NOMO-1 (cell line): ENCODE measurements at regions not wholly inside any gene's neighbourhood (a gene's known extent, or its start where the extent isn't known, plus 50 kb on each side); places are given as distances from the start of the nearest gene placed in this dataset.

Experiments used
- DNase-seq, 2 experiments: peaks; one replicate each; lab custom pipeline; 2025; ENCODE audit not compliant: unreplicated experiment in 2 of 2; lab: John Stamatoyannopoulos, UW

DNA sequence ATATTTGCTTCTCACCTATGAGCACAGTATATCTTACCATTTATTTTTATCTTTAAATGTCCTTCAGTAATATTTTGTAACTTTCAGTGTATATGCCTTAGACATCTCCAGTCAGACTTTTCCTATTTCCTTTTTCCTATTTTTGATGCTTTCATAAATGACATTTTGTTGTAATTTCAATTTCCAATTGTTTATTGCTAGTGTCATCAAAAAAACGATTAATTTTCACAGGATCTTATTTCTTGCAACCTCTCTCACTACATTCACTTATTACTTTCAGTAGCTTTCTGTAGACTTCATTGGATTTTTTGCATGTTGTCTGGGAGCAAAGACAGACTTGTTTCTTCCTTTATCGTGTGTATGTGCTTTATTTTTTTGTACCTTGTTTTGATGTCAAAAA is 602.4 kb downstream of the AJAP1 start:
- DNase-seq, result no peak

GRCh38 chr1:5254975-5255374 is 600.6 kb downstream of the AJAP1 start:
- DNase-seq, result no peak

DNA sequence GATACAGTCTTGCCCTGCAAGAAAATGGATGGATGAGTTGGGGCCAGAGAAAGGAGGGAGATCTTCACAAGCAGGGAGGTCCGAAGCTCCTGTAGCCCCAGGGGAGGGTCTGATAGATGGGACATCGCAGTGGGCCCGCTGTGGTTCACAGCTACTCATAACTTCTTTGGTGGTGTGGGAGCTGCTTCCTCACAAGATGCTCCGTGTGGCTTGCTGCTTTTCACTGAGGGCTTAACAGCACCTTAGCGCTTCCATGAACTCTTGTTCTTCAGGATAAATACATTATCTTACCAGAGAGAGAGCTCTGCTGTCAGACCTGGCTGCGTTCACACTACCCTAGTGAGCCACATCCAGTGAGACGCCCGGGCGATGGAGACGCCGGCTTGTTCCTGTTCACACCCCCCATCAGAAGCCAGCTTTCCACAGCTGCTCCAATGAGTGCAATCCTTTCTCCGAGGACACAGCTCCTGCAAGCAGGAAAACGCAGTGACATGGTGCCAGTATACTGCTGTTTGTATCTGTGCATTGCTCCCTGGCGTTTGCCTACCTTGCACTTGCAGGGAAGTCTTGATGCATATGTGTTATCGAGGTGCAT is 599.8 kb downstream of the AJAP1 start:
- DNase-seq, result no peak

GRCh38 chr1:5253036-5253435 is 598.6 kb downstream of the AJAP1 start:
- no peak for DNase-seq

GRCh38 chr1:5250336-5250735 is 595.9 kb downstream of the AJAP1 start:
- DNase-seq, result no peak

DNA sequence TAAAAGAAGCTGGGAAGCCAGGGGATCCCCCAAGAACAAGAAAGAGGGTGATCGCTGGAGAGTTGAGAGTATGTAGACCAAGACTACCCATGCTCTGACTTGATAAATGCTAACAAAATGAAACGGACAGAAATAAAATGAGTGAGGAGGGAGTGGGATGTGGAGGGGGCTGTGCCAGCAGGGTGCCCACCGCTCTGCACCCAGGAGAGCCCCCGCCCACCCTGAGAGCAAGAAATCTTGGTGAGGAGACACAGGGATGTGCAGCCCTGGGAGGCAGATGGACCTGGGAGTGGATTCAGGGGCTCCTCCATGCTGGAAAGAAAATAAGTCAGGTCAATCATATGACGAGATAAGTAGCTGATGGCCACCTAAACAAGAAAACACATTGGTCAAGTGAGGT is 590.9 kb downstream of the AJAP1 start:
- no peak for DNase-seq

- DNase-seq, result no peak
Measured at GRCh38 chr1:5244631-5245285, 590.3 kb downstream of the AJAP1 start.

GRCh38 chr1:5242850-5243249 is 588.4 kb downstream of the AJAP1 start:
- no peak for DNase-seq

- no peak for DNase-seq
Measured at GRCh38 chr1:5239911-5240310, 585.5 kb downstream of the AJAP1 start.

DNA sequence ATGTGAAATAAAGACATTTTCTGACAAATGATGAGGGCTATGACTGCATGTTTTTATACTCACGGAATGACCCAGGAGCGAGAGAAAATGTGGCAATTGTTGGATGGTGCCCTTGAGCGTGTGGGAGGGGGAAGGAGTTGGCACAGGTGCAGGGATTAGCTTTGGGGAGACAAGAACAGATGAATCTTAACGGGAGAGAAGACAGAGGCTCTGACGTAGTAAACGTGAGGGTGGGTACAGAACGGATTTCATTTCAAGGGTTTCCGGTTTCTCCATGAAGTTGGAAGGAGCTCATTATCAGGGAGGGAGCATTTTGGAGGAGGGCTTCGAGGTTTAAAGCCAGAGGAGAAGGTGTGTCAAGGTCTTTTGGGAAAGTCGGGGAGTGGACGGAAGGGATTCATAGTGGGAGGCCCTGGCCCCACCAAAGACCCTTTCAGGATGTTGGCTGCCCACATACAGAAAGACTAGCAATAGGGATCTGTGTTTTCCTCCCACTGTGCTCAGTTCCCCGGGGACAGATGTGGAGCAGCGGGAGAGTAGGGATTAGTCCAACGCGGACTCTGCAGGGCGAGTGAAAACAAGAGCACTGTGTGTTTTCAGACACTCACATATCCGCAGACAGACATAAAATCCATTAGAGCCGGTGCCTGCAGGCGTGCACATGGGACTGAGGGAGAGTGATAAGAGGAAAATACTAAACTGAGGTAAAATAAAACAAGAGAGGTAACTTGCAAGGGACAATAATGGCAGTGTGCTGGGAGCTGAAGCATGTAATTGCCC is 584.1 kb downstream of the AJAP1 start:
- DNase-seq, result no peak

- DNase-seq, result no peak
Measured at GRCh38 chr1:5235355-5235899, 581.0 kb downstream of the AJAP1 start.

DNA sequence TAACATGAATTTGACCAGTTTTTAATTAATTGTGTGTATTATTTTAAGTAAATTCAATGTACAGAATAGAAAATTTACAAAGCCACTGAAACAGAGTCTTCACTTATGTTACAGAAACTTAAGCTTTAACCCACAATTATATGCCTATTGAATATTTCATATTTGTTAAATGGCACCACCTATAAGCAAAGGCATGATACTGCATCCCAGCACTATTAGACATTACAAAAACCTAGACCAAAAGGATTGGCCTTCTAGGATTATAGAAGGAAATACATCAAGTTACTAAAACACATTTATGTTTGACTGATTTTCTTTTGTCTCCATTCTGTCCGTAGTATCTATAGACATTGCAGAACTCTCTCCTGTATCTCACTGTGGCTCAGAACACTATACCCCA is 578.1 kb downstream of the AJAP1 start:
- no peak for DNase-seq

- no peak for DNase-seq
Measured at GRCh38 chr1:5231541-5232315, 577.3 kb downstream of the AJAP1 start.

- DNase-seq, result no peak
Measured at GRCh38 chr1:5227114-5227513, 572.7 kb downstream of the AJAP1 start.

GRCh38 chr1:5225707-5226704 is 571.6 kb downstream of the AJAP1 start:
- no peak for DNase-seq

DNA sequence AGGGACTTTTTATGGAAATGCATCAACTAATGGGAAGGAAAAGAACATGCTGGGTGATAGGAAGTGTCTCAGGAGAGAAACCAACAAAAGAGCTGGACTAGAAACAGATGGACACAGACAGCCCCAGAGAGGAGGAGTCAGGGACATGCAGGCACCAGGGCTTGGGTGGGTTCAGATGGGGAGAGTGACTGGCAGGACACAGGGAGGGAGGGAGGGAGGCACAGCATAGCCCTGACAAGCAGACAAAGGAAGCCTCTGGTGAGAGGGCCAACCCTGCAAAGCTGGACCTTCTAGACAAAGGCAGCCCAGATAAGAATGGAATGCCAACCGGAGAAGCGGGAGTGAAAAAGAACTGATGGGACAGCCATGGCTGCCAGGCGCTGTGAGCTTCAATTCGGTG is 568.8 kb downstream of the AJAP1 start:
- no peak for DNase-seq

DNA sequence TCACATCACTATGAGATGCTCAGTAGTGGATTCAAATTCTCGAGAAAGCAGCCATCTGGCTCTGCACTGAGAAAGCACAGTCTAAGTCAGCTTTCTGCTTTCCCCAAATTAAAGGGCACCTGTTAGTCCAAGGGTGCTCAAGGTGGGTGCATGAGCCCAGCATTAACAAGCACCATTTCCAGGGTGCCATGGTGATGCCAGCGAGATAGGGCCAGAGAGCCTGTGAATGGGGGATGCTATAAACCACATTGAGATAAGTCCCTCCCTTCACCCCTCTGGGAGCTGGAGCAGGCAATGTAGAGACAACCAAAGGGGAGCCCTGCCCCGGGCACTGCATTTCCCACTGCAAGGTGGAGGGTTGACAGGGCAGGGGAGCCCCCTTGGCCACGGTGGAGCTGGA is 568.2 kb downstream of the AJAP1 start:
- no peak for DNase-seq

GRCh38 chr1:5221451-5221850 is 567.0 kb downstream of the AJAP1 start:
- DNase-seq, result no peak

GRCh38 chr1:5220821-5221220 is 566.4 kb downstream of the AJAP1 start:
- DNase-seq, result no peak

GRCh38 chr1:5220421-5220820 is 566.0 kb downstream of the AJAP1 start:
- DNase-seq, result no peak
